GM12878 (cell line): ENCODE measurements at regions not wholly inside any gene's neighbourhood (a gene's known extent, or its start where the extent isn't known, plus 50 kb on each side); places are given as distances from the start of the nearest gene placed in this dataset.

Source experiments
- ATAC-seq: fragments of 200-7000 bp; cut with Tn5 transposase; 3 replicates; pipeline ENCODE4 v1.9.1; 2020; ENCODE audit warnings: mild to moderate bottlenecking, moderate library complexity
- BruUV-seq: library from RNA; stranded (reverse); fragments of 400-500 nt; replicated peaks from 2 replicates; lab custom pipeline; 2021; lab: Mats Ljungman, UMichigan
- CTCF ChIA-PET: fragments of 300-600 bp; sonication (Branson Sonifier 250); formaldehyde crosslinking; extraction: SDS; loops from one replicate; lab custom pipeline; 2021; ENCODE audit warnings: inconsistent platforms; lab: Yijun Ruan, JAX
- POLR2A ChIA-PET: fragments of 350-600 bp; formaldehyde crosslinking; extraction: SDS; loops from one replicate; lab custom pipeline; 2021; ENCODE audit warnings: inconsistent platforms; lab: Charles Lee
- RAD21 ChIA-PET: fragments of 300-600 bp; sonication (Branson Sonifier 250); formaldehyde crosslinking; loops from one replicate; lab custom pipeline; 2023; ENCODE audit warnings: antibody characterized with exemption; ENCODE audit not compliant: unreplicated experiment; lab: Charles Lee
- SMC1A ChIA-PET: fragments of 300-600 bp; sonication (Branson Sonifier 250); formaldehyde crosslinking; loops from one replicate; lab custom pipeline; 2023; ENCODE audit not compliant: unreplicated experiment, uncharacterized antibody; lab: Charles Lee
- DNase-seq: peaks from one replicate; pipeline ENCODE4 v3.0.0-alpha.2; 2011; ENCODE audit warnings: low read depth, low spot score
- FAIRE-seq: peaks from 3 replicates; lab custom pipeline; 2011; peaks lifted over from hg19 to GRCh38; lab: Jason Lieb, UNC
- H2AFZ ChIP-seq: 2 replicates; pipeline ENCODE4 v1.6.0; 2011; ENCODE audit warnings: low read depth, low read length, control low read depth; ENCODE audit not compliant: control insufficient read depth
- H3K27ac ChIP-seq: 2 replicates; pipeline ENCODE4 v1.5.1; 2011; ENCODE audit warnings: control low read depth; ENCODE audit not compliant: control insufficient read depth, insufficient read depth
- H3K27me3 ChIP-seq, 2 experiments: replicated peaks in 1 of 2; 2 replicates each; pipeline versions ENCODE4 v1.6.0 to v1.6.1; 2011; ENCODE audit warnings: low read length in 1 of 2; ENCODE audit not compliant: control insufficient read depth in 2 of 2, insufficient read depth in 2 of 2
- H3K36me3 ChIP-seq, 2 experiments: 2 replicates each; pipeline ENCODE4 v1.5.1; 2011; ENCODE audit warnings: low read length in 1 of 2; ENCODE audit not compliant: control insufficient read depth in 2 of 2, insufficient read depth in 2 of 2
- H3K4me1 ChIP-seq: 2 replicates; pipeline ENCODE4 v1.6.1; 2011; ENCODE audit warnings: mild to moderate bottlenecking, low read length, moderate library complexity, mixed read lengths; ENCODE audit not compliant: control insufficient read depth, insufficient read depth
- H3K4me2 ChIP-seq: 2 replicates; pipeline ENCODE4 v1.6.0; 2011; ENCODE audit warnings: control low read depth; ENCODE audit not compliant: control insufficient read depth, insufficient read depth
- H3K4me3 ChIP-seq: fragments of 200-600 bp; sonication (generic); 2 replicates; pipeline ENCODE4 v1.5.1; 2016
- H3K79me2 ChIP-seq: 2 replicates; pipeline ENCODE4 v1.6.0; 2011; ENCODE audit warnings: low read length; ENCODE audit not compliant: control insufficient read depth, insufficient read depth
- H3K9ac ChIP-seq: 2 replicates; pipeline ENCODE4 v1.8.0; 2011; ENCODE audit warnings: low read length, control low read depth, mixed read lengths; ENCODE audit not compliant: control insufficient read depth, insufficient read depth
- H3K9me3 ChIP-seq: replicated peaks from 3 replicates; pipeline ENCODE4 v1.5.1; 2011; ENCODE audit warnings: mild to moderate bottlenecking, low read length; ENCODE audit not compliant: control insufficient read depth, insufficient read depth
- H4K20me1 ChIP-seq: 2 replicates; pipeline ENCODE4 v1.6.0; 2011; ENCODE audit not compliant: control insufficient read depth, insufficient read depth
- CHD4 ChIP-seq: fragments of 200-600 bp; sonication (generic); IDR thresholded peaks from 2 replicates; pipeline ENCODE4 v1.6.1; 2016; ENCODE audit warnings: mild to moderate bottlenecking
- EZH2 ChIP-seq: IDR thresholded peaks from 2 replicates; pipeline ENCODE4 v1.6.1; 2012; ENCODE audit warnings: low read depth, mild to moderate bottlenecking, control low read depth, inconsistent platforms, low read length, borderline replicate concordance; ENCODE audit not compliant: control insufficient read depth
- KLF5 ChIP-seq: fragments of 450-650 bp; IDR thresholded peaks from 2 replicates; pipeline ENCODE4 v1.6.1; 2014; ENCODE audit warnings: mild to moderate bottlenecking; ENCODE audit not compliant: partially characterized antibody
- MTA2 ChIP-seq: fragments of 450-650 bp; IDR thresholded peaks from 2 replicates; pipeline ENCODE4 v1.6.1; 2016; ENCODE audit warnings: low read depth, mild to moderate bottlenecking, moderate library complexity
- MTA3 ChIP-seq: IDR thresholded peaks from 2 replicates; pipeline ENCODE4 v1.6.1; 2012; ENCODE audit warnings: low read length, inconsistent platforms, borderline replicate concordance
- POLR2A ChIP-seq: IDR thresholded peaks from 2 replicates; pipeline ENCODE4 v1.6.1; 2011; ENCODE audit warnings: low read depth, mild to moderate bottlenecking, low read length
- POLR2AphosphoS2 ChIP-seq: IDR thresholded peaks from 2 replicates; pipeline ENCODE4 v1.6.1; 2011; ENCODE audit warnings: low read depth, mild to moderate bottlenecking, low read length, improper control_type of control experiment, moderate library complexity
- POU2F2 ChIP-seq: IDR thresholded peaks from 3 replicates; pipeline ENCODE4 v1.6.1; 2011; ENCODE audit warnings: low read depth, mild to moderate bottlenecking, low read length, borderline replicate concordance
- RFX5 ChIP-seq: IDR thresholded peaks from 2 replicates; pipeline ENCODE4 v1.6.1; 2011; ENCODE audit warnings: low read depth, low read length, improper control_type of control experiment
- SIN3A ChIP-seq: IDR thresholded peaks from 2 replicates; pipeline ENCODE4 v1.6.1; 2012; ENCODE audit warnings: low read depth, low read length, improper control_type of control experiment
- TARDBP ChIP-seq: IDR thresholded peaks from 2 replicates; pipeline ENCODE4 v1.6.1; 2016; ENCODE audit warnings: borderline replicate concordance
- ZNF622 ChIP-seq: fragments of 450-650 bp; IDR thresholded peaks from 2 replicates; pipeline ENCODE4 v1.6.1; 2017; ENCODE audit warnings: mild to moderate bottlenecking, inconsistent platforms
- ZSCAN29 ChIP-seq: fragments of 450-650 bp; IDR thresholded peaks from 2 replicates; pipeline ENCODE4 v1.6.1; 2017; ENCODE audit warnings: mild to moderate bottlenecking, moderate library complexity
- WGBS: methylation state at CpG from one replicate; pipeline ENCODE4 v1.1.6; 2016; ENCODE audit warnings: low lambda C conversion rate; ENCODE audit not compliant: insufficient replicate concordance, insufficient coverage; ENCODE audit errors: missing lambda C conversion rate; 5-methylcytosine and 5-hydroxymethylcytosine counted together
- in situ Hi-C: fragments of 300-500 bp; cut with MboI; formaldehyde crosslinking; loops from 9 replicates; pipeline ENCODE4 v1.14.3; 2018; ENCODE audit warnings: mixed read lengths
- intact Hi-C: fragments of 100-400 bp; cut with micrococcal nuclease; formaldehyde crosslinking; loops from one replicate; pipeline ENCODE4 v1.14.2; 2022; ENCODE audit not compliant: unreplicated experiment
- TF ChIP-seq, protein P1 (sequence below): fragments of 450-650 bp; IDR thresholded peaks from 2 replicates; pipeline ENCODE4 v1.6.1; 2016; ENCODE audit warnings: mild to moderate bottlenecking
- TF ChIP-seq, protein P2 (sequence below), 3 experiments: IDR thresholded peaks in 2 of 3; conservative IDR thresholded peaks in 1 of 3; 2 replicates each; pipeline ENCODE4 v1.5.1; 2011; ENCODE audit warnings: low read depth in 3 of 3, low read length in 3 of 3, mild to moderate bottlenecking in 3 of 3, control low read depth in 2 of 3, moderate library complexity in 2 of 3, inconsistent platforms in 1 of 3, mixed read lengths in 1 of 3; ENCODE audit not compliant: control insufficient read depth in 2 of 3, insufficient read depth in 1 of 3; ENCODE audit errors: extremely low read depth in 1 of 3

DNA sequence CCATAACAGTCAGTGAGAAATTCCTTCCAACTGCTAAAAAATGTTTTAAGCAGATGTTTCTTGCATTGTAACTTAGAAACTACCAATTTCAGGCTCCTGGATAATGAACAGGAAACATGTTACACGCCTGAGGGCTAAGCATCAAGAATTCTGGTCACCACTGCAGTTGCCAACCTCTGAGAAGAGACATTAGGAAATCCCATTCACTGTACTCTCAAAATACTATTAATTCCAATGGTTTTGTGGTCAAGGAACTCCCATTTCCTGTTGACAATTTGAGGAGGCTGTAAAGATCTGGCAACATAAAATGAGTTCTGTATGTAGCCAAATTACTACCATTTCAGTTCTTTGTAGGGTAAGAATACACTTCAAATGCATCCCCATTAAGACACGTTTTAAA, 456.0 kb upstream of the MEF2C start:
- no TSS peak for BruUV-seq
- WGBS = 93% methylated on average over 2 of the region's 2 CpGs
- DNase-seq = no peak
- intact Hi-C loops (no loop called here), in situ Hi-C loops (no loop called here)
- no peak for FAIRE-seq
- SMC1A ChIA-PET = interaction anchor here (0.9 to 6.4 kb wide), 7 partner anchors 8 to 38 kb away, joined by 3 to 48 read pairs (median 4); no protein-coding TSS in a partner anchor
- TF ChIP-seq POLR2AphosphoS2 (no peak), EZH2 (no peak), CHD4 (no peak), POLR2A (no peak), ZNF622 (no peak), SIN3A (no peak), MTA2 (no peak), TARDBP (no peak), KLF5 (no peak), POU2F2 (no peak), ZSCAN29 (no peak), MTA3 (no peak), RFX5 (no peak)
- TF ChIP-seq, protein P1, sequence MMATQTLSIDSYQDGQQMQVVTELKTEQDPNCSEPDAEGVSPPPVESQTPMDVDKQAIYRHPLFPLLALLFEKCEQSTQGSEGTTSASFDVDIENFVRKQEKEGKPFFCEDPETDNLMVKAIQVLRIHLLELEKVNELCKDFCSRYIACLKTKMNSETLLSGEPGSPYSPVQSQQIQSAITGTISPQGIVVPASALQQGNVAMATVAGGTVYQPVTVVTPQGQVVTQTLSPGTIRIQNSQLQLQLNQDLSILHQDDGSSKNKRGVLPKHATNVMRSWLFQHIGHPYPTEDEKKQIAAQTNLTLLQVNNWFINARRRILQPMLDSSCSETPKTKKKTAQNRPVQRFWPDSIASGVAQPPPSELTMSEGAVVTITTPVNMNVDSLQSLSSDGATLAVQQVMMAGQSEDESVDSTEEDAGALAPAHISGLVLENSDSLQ = no peak
- TF ChIP-seq, protein P2, sequence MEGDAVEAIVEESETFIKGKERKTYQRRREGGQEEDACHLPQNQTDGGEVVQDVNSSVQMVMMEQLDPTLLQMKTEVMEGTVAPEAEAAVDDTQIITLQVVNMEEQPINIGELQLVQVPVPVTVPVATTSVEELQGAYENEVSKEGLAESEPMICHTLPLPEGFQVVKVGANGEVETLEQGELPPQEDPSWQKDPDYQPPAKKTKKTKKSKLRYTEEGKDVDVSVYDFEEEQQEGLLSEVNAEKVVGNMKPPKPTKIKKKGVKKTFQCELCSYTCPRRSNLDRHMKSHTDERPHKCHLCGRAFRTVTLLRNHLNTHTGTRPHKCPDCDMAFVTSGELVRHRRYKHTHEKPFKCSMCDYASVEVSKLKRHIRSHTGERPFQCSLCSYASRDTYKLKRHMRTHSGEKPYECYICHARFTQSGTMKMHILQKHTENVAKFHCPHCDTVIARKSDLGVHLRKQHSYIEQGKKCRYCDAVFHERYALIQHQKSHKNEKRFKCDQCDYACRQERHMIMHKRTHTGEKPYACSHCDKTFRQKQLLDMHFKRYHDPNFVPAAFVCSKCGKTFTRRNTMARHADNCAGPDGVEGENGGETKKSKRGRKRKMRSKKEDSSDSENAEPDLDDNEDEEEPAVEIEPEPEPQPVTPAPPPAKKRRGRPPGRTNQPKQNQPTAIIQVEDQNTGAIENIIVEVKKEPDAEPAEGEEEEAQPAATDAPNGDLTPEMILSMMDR (IDR thresholded peaks at IDR 0.05 in 2 of 3, conservative IDR thresholded peaks at IDR 0.05 in 1 of 3; ENCODE audit: control insufficient read depth in 2 of 3, extremely low read depth in 1 of 3, insufficient read depth in 1 of 3, low read depth in 3 of 3, low read length in 3 of 3) = no peak
- Histone ChIP-seq H3K4me3 (no peak overlapping the region), H3K27ac (no peak overlapping the region), H3K36me3 (no peaks in the 10 kb centered on the region), H3K9ac (no peak overlapping the region), H3K4me2 (no peak overlapping the region), H3K4me1 (peaks cover 29% of the 10 kb centered on the region; the same call in 1 of the 2 replicates), H4K20me1 (no peaks in the 10 kb centered on the region), H3K9me3 (peaks cover 11% of the 10 kb centered on the region), H3K27me3 (no peaks in the 10 kb centered on the region), H2AFZ (no peak overlapping the region), H3K79me2 (no peaks in the 10 kb centered on the region)
- RAD21 ChIA-PET = interaction anchor here (0.5 to 1.3 kb wide), 2 partner anchors 36 to 455 kb away, joined by 4 to 7 read pairs; no protein-coding TSS in a partner anchor
- no peak for ATAC-seq
- CTCF ChIA-PET = interaction anchor here (0.9 to 1.9 kb wide), 3 partner anchors 8 to 107 kb away, joined by 3 to 5 read pairs (median 3); no protein-coding TSS in a partner anchor
- POLR2A ChIA-PET = no interaction called here
